Left lobe of liver (tissue), 2 donors: ENCODE measurements at regions not wholly inside any gene's neighbourhood (a gene's known extent, or its start where the extent isn't known, plus 50 kb on each side); places are given as distances from the start of the nearest gene placed in this dataset.
"Not testable (repeated sequence)": the region's sequence is repeated elsewhere in the genome, so short reads cannot be mapped to it uniquely, and the experiment has no call there.

Source experiments
- ATAC-seq: fragments of 200-7000 bp; cut with Tn5 transposase; one replicate; pipeline ENCODE4 v1.9.1; 2020; ENCODE audit warnings: mild to moderate bottlenecking, moderate library complexity
- DNase-seq: peaks from one replicate; pipeline ENCODE4 v3.0.0-alpha.2; 2020; ENCODE audit warnings: low spot score
- donor health status: DM: no; HTN: no; CAD: no; lungs with moderate emphysema.
- donor health status: DM: no; HTN: yes; CAD: no.

DNA sequence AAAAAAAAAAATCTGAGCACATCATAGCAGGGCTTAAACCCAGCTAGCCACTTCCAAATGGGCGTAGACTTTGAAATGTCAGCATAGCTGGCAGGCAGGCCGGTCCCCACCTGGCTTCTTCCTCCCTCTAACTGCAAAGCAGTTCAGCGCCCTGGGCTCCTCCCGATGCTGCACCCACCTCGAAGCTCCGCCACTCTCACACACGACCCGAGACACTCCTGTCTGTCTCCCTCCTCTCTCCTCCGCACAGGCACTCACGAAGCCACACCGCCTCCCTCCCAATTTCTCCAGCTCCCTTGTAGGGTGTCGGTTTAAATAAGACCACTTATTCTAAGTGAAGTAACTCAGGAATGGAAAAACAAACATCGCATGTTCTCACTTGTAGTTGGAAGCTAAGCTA lies 301.3 kb downstream of the NPHP4 start:
- DNase-seq: no peak
- ATAC-seq: no peak

- no peak for DNase-seq
- ATAC-seq: no peak
Measured at GRCh38 chr1:5690291-5690690, 301.9 kb downstream of the NPHP4 start.

DNA sequence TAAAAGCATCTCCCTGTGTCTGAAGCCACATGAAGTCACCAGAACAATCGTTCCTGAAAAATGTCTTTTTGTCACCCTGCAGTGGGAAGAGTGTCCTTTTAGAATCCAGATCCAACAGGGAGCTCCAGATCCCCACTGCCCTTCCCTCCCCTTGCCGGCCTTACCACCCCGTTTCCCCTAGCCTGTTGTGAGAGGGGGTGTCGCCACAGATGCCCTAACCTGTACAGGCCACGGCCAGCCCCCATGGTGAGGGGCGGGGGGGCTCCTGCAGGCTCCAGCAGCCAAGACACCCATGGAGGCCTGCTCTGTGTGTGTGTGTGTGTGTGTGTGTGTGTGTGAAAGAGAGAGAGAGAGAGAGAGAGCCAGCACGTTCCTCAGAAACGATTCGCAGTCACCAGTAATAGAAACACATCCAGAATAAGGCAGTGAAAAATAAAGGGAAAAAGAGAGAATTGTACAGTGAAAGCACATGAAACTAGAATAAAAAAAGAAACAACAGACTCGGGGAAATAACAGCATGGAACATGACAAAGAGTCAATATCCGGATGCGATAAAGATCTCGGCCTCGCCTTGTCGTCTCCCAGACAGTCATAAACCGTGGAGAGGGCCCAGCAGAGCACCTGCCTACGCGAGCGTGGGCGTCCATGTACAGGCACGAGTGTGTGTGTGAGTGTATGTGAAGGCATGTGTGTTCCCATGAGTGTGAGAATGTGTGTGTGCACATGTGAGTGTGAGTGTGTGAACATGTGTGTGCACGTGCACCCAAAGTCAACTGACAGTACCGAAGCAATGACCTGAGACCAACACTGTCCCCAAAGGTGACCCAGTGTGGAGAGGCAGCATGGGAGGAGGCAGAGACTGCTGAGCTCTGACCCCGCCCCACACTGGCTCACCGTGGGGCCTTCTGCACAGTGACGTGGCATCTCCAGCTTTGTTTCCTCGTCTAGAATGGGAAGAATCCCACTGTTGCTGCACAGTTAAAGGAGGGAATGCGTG lies 303.8 kb downstream of the NPHP4 start:
- DNase-seq: no peak
- ATAC-seq: no peak

GRCh38 chr1:5686925-5687706 lies 305.1 kb downstream of the NPHP4 start:
- no peak for ATAC-seq
- no peak for DNase-seq

- ATAC-seq (no peak), DNase-seq (no peak)
Measured at GRCh38 chr1:5686195-5686594, 306.0 kb downstream of the NPHP4 start.

DNA sequence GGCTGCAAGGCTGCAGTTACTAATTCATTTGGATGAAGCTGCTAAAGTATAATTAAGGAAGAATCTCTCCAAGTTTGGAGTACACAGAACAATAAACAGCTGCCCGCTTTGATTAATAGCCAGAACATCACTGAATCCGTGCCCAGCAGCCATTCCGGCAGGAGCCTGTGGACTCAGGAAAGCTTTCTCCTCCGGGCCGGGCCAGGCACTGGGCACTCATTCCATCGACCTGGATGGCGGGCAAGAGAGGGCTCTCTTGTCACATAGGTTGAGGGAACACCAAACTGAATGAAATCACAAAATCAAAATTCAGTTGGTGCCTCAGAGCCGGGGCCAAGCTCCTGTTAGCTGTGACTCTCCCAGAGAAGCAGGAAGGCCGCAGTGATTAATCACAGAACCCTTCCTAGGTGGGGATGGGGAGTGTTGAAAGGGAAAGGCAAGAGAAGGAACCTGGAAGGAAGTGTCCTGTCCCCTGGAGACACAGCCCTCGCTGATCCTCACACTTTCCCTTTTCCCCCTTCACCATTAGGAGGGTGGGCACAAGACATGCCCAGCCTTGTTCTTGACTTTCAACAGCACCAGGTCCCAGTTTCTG lies 306.7 kb downstream of the NPHP4 start:
- no peak for ATAC-seq
- DNase-seq: no peak

DNA sequence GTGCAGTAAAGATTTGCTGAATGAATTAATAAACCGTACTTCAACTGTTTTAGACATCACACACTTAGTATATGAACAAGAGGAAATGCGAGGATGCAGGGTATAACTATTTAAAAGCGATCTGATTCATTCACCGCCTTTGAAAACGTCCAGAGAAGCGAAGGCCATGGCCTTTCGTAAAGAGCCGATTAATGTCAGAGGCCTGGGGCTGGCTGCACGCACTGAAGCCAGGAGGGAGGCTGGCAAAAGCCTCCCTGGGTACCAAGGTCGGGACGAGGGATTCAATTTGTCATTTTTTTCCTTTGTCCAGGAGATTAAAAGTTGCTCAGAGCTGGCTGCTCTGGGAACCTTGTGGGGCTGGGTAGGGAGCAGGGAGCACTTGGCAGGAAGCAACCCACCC lies 307.4 kb downstream of the NPHP4 start:
- DNase-seq: no peak
- ATAC-seq: no peak

DNA sequence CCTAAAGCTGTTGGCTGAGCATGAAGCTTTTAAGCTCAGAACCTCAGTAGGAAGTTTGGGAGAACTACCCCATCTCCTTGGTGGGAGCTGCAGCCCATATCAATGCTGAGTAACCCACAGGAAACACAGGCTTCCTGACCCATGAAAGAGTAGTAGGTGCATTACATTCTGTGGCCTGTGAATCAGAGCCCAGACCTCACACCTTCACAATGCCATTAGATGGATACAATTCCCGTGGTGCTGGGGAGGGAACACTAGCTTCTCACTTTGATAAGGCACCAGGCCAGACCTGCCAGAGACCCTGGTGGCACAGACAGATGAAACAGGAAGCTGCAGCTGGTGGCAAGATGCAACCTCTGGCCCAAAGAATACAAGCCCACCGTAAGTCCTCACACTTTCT lies 308.8 kb downstream of the NPHP4 start:
- ATAC-seq: no peak

GRCh38 chr1:5682626-5683225 lies 309.5 kb downstream of the NPHP4 start:
- no peak for ATAC-seq
- no peak for DNase-seq

More for the DNA sequence above, 308.8 kb downstream of the NPHP4 start:
- DNase-seq: no peak

- no peak for ATAC-seq
- no peak for DNase-seq
Measured at GRCh38 chr1:5681654-5682053, 310.6 kb downstream of the NPHP4 start.

GRCh38 chr1:5680600-5680999 lies 311.6 kb downstream of the NPHP4 start:
- no peak for DNase-seq
- ATAC-seq: no peak

- ATAC-seq: no peak
- DNase-seq: no peak
Measured at GRCh38 chr1:5678759-5679158, 313.5 kb downstream of the NPHP4 start.

- DNase-seq: peak; percentile 32
- ATAC-seq: not testable (repeated sequence)
Measured at GRCh38 chr1:5672355-5672754, 319.9 kb downstream of the NPHP4 start.

DNA sequence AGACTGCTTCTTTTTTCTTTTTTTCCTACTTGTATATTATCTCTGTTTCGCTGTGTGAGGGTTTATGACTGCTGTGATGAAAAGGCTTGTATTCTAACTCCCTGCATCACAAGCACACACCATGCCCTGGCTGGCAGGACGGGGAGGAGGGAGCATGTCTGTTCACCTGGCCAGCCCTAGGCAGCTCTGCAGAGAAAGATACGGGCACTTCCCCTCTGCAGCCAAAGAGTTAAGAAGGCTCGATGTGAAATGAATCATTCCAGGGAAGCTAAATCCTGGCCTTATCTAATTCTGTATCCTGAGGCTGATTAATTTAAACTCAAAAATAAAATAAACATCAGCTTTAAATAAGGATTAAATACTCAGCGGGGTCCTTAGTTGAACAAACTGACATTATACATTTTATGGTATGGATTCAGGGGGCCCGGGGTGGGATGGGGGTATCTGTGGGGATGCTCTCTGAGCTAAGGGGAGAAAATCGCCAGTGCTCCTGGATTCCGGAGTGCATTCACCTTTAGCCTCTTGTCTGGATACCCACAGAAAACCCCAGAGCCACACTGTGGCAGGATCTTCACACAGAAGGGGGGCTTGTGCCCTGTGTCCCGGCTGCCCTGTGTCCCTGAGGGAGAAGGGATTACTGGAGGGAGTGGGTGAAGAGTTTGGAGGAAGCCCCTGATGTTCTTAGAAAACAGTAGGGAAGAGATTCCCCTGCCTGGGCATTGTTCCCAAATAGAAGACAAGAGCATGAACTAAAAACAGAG lies 321.5 kb downstream of the NPHP4 start:
- no peak for ATAC-seq
- DNase-seq: no peak

GRCh38 chr1:5667513-5668325 lies 324.5 kb downstream of the NPHP4 start:
- DNase-seq (no peak), ATAC-seq (no peak)

GRCh38 chr1:5664906-5665875 lies 327.0 kb downstream of the NPHP4 start:
- ATAC-seq: no peak
- DNase-seq: no peak

DNA sequence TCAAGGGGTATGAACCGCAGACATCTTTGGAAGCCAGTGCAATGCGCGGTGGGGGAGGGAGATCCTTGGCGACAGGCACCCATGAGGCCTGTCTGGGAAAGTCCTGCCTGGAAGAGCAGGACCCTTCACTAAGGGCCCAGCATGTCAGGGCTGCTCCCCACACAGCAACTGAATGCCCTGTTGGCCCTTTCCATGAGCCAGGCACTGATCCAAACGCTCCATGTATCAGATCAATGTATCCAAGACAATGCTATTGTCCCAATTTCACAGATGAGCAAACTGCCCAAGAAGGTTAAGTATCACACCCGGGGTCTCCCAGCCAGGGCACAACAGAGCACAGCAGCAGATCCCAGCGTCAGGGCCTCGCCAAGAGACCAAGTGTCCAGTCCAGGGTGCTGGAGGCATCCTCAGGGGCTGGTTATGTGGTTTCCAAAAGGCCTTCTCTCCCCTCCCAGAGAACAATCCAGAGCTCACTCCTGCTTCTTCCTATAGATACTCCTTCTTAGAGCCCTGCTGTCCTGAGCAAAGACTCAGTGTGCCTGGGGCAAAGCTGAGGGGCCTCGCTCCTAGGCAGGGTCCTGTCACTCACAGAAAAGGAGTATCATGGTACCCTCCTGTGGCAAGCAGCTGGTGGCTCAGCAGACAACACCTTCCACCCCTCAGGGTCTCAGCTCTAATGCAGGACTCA lies 328.0 kb downstream of the NPHP4 start:
- ATAC-seq (no peak), DNase-seq (no peak)

DNA sequence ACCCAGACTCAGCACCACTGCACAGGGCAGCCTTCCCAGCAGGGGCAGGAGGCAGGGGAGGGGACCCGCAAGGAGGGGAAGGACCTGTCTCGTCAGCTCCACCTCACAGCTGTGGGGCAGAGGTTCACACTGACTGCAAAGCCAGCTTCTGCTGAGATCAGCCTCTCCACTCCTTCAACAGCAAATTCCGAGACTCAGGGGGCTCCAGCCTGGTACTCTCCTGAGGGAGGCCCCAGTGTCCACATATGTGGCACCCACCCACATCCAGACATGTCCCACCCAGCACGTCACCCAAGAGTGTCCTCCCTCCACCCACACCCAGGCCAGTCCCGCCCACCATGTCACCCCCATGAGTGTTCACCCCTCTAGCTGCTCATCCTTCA lies 329.5 kb downstream of the NPHP4 start:
- DNase-seq (no peak), ATAC-seq (no peak)
